ENCODE measurements at regions not wholly inside any gene's neighbourhood (a gene's known extent, or its start where the extent isn't known, plus 50 kb on each side); places are given as distances from the start of the nearest gene placed in this dataset.
A peak's percentile ranks its signal among the peaks of the same experiment; 100 is the strongest.

DNA sequence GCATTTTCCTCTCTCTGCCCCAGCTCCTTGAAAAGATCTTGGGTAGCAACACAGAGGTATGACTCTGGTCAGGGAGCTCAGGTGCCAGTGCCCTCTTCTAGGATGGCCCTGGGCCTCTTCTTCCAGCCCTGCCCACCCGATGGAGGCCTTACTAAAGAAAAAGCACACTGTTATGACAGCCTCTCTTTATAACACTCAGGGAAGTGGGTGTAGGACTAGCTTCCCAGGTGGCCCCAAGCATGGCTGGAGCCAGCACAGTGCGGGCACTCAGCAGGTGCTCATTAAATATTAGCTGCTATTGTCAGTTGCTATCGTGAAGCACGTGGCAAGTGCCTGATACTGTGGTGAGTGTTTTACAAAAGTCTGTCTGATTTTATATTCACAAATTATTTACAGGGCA lies 127.2 kb upstream of the B3GAT1 start:
- TF ChIP-seq, protein P1, sequence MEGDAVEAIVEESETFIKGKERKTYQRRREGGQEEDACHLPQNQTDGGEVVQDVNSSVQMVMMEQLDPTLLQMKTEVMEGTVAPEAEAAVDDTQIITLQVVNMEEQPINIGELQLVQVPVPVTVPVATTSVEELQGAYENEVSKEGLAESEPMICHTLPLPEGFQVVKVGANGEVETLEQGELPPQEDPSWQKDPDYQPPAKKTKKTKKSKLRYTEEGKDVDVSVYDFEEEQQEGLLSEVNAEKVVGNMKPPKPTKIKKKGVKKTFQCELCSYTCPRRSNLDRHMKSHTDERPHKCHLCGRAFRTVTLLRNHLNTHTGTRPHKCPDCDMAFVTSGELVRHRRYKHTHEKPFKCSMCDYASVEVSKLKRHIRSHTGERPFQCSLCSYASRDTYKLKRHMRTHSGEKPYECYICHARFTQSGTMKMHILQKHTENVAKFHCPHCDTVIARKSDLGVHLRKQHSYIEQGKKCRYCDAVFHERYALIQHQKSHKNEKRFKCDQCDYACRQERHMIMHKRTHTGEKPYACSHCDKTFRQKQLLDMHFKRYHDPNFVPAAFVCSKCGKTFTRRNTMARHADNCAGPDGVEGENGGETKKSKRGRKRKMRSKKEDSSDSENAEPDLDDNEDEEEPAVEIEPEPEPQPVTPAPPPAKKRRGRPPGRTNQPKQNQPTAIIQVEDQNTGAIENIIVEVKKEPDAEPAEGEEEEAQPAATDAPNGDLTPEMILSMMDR (IDR thresholded peaks at IDR 0.05) = no peak
- TF ChIP-seq EZH2phosphoT487 (IDR thresholded peaks at IDR 0.05) (no peak), EZH2 (IDR thresholded peaks at IDR 0.05) (no peak)
- peaks cover 8% of the 10 kb centered on the region for H3K4me1 ChIP-seq
- no peak for DNase-seq (ENCODE audit: low spot score)

DNA sequence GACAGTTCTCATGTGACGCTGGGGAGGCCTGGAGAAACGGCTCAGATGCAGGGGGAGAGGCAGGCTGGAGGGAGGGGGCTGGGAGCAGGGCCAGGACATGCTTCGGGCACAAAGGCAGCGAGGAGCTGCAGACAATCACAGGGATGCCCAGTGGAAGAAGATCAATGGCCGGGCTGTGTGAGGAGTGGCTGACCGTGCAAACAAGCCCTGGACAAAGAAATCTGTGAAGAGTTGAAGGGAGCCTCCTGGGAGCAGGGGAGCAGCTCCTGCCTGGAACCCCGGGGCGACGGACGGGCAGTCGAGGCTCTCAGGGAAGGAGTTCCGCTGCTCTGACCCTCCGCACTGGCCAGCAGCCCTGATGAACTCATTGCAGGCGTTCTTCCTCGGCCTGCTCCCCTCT lies 126.7 kb upstream of the B3GAT1 start:
- Histone ChIP-seq H3K27me3 (no peaks in the 10 kb centered on the region), H3F3A (ENCODE audit: low read depth) (no peaks in the 10 kb centered on the region), H3K4me3 (no peak overlapping the region), H3K27ac (no peak overlapping the region), H3K36me3 (no peaks in the 10 kb centered on the region), H3K79me2 (ENCODE audit: low read depth) (no peaks in the 10 kb centered on the region), H4K20me1 (ENCODE audit: low read depth) (no peaks in the 10 kb centered on the region), H3K9me3 (ENCODE audit: low read depth) (no peaks in the 10 kb centered on the region), H3K4me1 (peaks cover 8% of the 10 kb centered on the region), H3K9ac (no peak overlapping the region), H3K4me2 (no peak overlapping the region), H2AFZ (replicated peaks) (peak overlapping the region; percentile 87)
- Mint-ChIP-seq H3K36me3 (no peaks in the 10 kb centered on the region), H3K27me3 (ENCODE audit: insufficient read depth, low read depth) (peaks cover 11% of the 10 kb centered on the region), H3K9me3 (peaks cover 9% of the 10 kb centered on the region), H3K4me1 (peaks cover 38% of the 10 kb centered on the region), H3K27ac (peak overlapping the region; percentile 15), H3K4me3 (no peak overlapping the region)
- no peak for TF ChIP-seq EZH2phosphoT487 (IDR thresholded peaks at IDR 0.05)
- TF ChIP-seq, protein P1 (IDR thresholded peaks at IDR 0.05) = no peak
- no peak for TF ChIP-seq EZH2 (IDR thresholded peaks at IDR 0.05)
- DNase-seq (ENCODE audit: low spot score) = no peak

More for the DNA sequence above, 127.2 kb upstream of the B3GAT1 start:
- H3K4me1 Mint-ChIP-seq = peaks cover 38% of the 10 kb centered on the region
- Histone ChIP-seq H3K27ac (no peak overlapping the region), H3K9ac (no peak overlapping the region), H3K27me3 (no peaks in the 10 kb centered on the region), H3K4me2 (no peak overlapping the region), H3F3A (ENCODE audit: low read depth) (no peaks in the 10 kb centered on the region), H4K20me1 (ENCODE audit: low read depth) (no peaks in the 10 kb centered on the region), H2AFZ (replicated peaks) (peak overlapping the region; percentile 87), H3K79me2 (ENCODE audit: low read depth) (no peaks in the 10 kb centered on the region), H3K9me3 (ENCODE audit: low read depth) (no peaks in the 10 kb centered on the region), H3K4me3 (no peak overlapping the region), H3K36me3 (no peaks in the 10 kb centered on the region)
- peaks cover 9% of the 10 kb centered on the region for H3K9me3 Mint-ChIP-seq
- peak overlapping the region; percentile 57 for H3K27ac Mint-ChIP-seq
- peaks cover 12% of the 10 kb centered on the region for H3K27me3 Mint-ChIP-seq (ENCODE audit: insufficient read depth, low read depth)
- no peak overlapping the region for H3K4me3 Mint-ChIP-seq
- H3K36me3 Mint-ChIP-seq = no peaks in the 10 kb centered on the region

DNA sequence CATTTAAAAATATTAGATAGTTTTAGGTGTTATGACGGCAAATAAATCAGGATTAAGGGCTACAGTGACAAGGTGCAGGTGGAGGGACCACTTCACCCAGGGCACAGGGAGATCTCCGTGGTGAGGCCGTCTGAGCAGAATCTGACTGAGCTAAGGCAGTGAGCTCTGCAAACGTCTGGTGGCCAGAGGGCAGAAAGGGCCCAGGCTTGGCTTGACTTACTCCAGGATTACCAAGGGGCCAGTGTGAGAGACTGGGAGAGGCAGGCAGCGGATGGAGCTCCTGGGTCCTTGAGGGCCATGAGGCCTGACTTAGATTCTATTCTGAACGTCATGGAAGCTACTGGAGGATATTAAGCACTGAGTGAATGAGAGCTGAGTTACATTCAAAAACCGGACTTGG lies 125.9 kb upstream of the B3GAT1 start:
- TF ChIP-seq, protein P1 (IDR thresholded peaks at IDR 0.05) = no peak
- TF ChIP-seq EZH2 (IDR thresholded peaks at IDR 0.05) (no peak), EZH2phosphoT487 (IDR thresholded peaks at IDR 0.05) (no peak)
- H3K27me3 ChIP-seq = no peaks in the 10 kb centered on the region
- H3K4me3 ChIP-seq = no peak overlapping the region
- Mint-ChIP-seq H3K9me3 (peaks cover 9% of the 10 kb centered on the region), H3K4me3 (no peak overlapping the region), H3K36me3 (no peaks in the 10 kb centered on the region), H3K27me3 (ENCODE audit: insufficient read depth, low read depth) (peaks cover 11% of the 10 kb centered on the region), H3K4me1 (peaks cover 36% of the 10 kb centered on the region), H3K27ac (peak overlapping the region; percentile 15)
- peaks cover 8% of the 10 kb centered on the region for H3K4me1 ChIP-seq
- no peak overlapping the region for H2AFZ ChIP-seq (replicated peaks)
- no peak for DNase-seq (ENCODE audit: low spot score)
- no peaks in the 10 kb centered on the region for H4K20me1 ChIP-seq (ENCODE audit: low read depth)
- no peaks in the 10 kb centered on the region for H3K36me3 ChIP-seq
- H3K9me3 ChIP-seq (ENCODE audit: low read depth) = no peaks in the 10 kb centered on the region
- H3K4me2 ChIP-seq = no peak overlapping the region
- no peaks in the 10 kb centered on the region for H3F3A ChIP-seq (ENCODE audit: low read depth)
- no peaks in the 10 kb centered on the region for H3K79me2 ChIP-seq (ENCODE audit: low read depth)
- H3K9ac ChIP-seq = no peak overlapping the region
- no peak overlapping the region for H3K27ac ChIP-seq
